AG09309 (cell line): ENCODE measurements at regions not wholly inside any gene's neighbourhood (a gene's known extent, or its start where the extent isn't known, plus 50 kb on each side); places are given as distances from the start of the nearest gene placed in this dataset.

ENCODE experiments used
- DNase-seq: peaks from one replicate; pipeline ENCODE4 v3.0.0-alpha.2; 2010; ENCODE audit warnings: low read depth
- H3K4me3 ChIP-seq: 2 replicates; pipeline ENCODE4 v1.5.1; 2011; ENCODE audit warnings: mild to moderate bottlenecking, low read depth, low read length, moderate library complexity; ENCODE audit not compliant: control insufficient read depth
- TF ChIP-seq, protein P1 (sequence below): IDR thresholded peaks from 2 replicates; pipeline ENCODE4 v1.5.1; 2011; ENCODE audit warnings: mild to moderate bottlenecking, low read depth, low read length, inconsistent platforms; ENCODE audit not compliant: insufficient read depth, control insufficient read depth; ENCODE audit errors: missing control alignments

- TF ChIP-seq, protein P1, sequence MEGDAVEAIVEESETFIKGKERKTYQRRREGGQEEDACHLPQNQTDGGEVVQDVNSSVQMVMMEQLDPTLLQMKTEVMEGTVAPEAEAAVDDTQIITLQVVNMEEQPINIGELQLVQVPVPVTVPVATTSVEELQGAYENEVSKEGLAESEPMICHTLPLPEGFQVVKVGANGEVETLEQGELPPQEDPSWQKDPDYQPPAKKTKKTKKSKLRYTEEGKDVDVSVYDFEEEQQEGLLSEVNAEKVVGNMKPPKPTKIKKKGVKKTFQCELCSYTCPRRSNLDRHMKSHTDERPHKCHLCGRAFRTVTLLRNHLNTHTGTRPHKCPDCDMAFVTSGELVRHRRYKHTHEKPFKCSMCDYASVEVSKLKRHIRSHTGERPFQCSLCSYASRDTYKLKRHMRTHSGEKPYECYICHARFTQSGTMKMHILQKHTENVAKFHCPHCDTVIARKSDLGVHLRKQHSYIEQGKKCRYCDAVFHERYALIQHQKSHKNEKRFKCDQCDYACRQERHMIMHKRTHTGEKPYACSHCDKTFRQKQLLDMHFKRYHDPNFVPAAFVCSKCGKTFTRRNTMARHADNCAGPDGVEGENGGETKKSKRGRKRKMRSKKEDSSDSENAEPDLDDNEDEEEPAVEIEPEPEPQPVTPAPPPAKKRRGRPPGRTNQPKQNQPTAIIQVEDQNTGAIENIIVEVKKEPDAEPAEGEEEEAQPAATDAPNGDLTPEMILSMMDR: no peak
- no peak overlapping the region for H3K4me3 ChIP-seq
- DNase-seq: no peak
These were observed 300.6 kb upstream of the KLHL1 start for GRCh38 chr13:70408865-70409264.

- no peak for DNase-seq
- TF ChIP-seq, protein P1: no peak
- H3K4me3 ChIP-seq: no peak overlapping the region
These were observed 299.2 kb upstream of the KLHL1 start for GRCh38 chr13:70407486-70407885.

- TF ChIP-seq, protein P1: no peak
- no peak overlapping the region for H3K4me3 ChIP-seq
These were observed 297.0 kb upstream of the KLHL1 start for GRCh38 chr13:70405266-70405665.

GRCh38 chr13:70394031-70394548, 285.8 kb upstream of the KLHL1 start:
- TF ChIP-seq, protein P1: no peak

More at GRCh38 chr13:70405266-70405665, 297.0 kb upstream of the KLHL1 start:
- DNase-seq: no peak

DNA sequence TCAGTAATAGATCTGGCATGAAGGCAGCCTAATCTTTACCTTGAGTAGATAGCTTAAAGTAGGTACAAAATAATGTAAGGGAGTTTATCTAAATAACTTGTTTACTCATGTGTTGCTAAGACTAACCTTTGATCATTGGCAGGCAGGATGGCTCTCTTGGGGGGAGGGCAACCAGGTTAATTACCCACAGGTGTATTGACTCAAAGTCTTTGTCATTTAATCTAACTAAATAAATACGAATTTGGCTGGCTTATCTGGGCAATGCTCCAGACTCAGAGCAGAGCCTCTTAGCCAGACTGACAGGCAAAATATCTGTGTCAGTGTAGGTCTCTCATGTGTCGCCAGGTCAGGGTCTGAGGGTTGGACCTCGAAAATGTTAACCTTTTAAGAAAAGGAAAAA, 283.4 kb upstream of the KLHL1 start:
- no peak overlapping the region for H3K4me3 ChIP-seq
- DNase-seq: no peak
- TF ChIP-seq, protein P1: no peak

More at GRCh38 chr13:70394031-70394548, 285.8 kb upstream of the KLHL1 start:
- DNase-seq: no peak
- H3K4me3 ChIP-seq: no peak overlapping the region

DNA sequence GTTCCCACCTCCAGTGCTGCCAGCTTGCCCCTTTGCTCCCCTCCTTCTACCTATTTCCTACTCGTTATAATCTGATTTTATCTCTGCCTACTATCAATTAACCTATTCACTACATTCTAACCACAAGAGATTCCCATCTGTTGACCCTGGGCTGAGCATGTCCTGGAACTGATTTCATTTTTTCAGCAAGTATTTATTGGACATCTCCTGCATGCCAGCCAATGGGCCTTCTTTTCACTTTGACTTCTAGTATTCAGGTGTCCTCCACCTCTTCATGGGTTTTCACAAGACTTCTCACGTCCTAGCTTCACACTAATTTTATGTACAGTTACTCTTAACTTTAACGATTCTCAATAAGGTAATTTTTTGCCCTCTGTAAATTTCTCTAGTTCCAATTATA, 282.7 kb upstream of the KLHL1 start:
- TF ChIP-seq, protein P1: no peak
- no peak for DNase-seq
- H3K4me3 ChIP-seq: no peak overlapping the region

GRCh38 chr13:70390064-70390463, 281.8 kb upstream of the KLHL1 start:
- no peak overlapping the region for H3K4me3 ChIP-seq
- TF ChIP-seq, protein P1: no peak
- DNase-seq: no peak
